WTC11 (cell line): ENCODE measurements at regions not wholly inside any gene's neighbourhood (a gene's known extent, or its start where the extent isn't known, plus 50 kb on each side); places are given as distances from the start of the nearest gene placed in this dataset.
A peak's percentile ranks its signal among the peaks of the same experiment; 100 is the strongest.

Experiments used
- ATAC-seq: fragments of 200-7000 bp; cut with Tn5 transposase; 2 replicates; pipeline ENCODE4 v1.10.0; 2021; ENCODE audit warnings: mild to moderate bottlenecking, moderate library complexity
- CTCF ChIA-PET: fragments of 300-600 bp; sonication (Branson Sonifier 250); formaldehyde crosslinking; loops from one replicate; lab custom pipeline; 2021; ENCODE audit warnings: antibody characterized with exemption; lab: Charles Lee
- POLR2A ChIA-PET: fragments of 350-600 bp; sonication (Branson Sonifier 250); formaldehyde crosslinking; loops from one replicate; lab custom pipeline; 2021; ENCODE audit warnings: antibody characterized with exemption; lab: Charles Lee
- DNase-seq: peaks from one replicate; pipeline ENCODE4 v3.0.0; 2021; ENCODE audit warnings: low spot score
- H3K27ac Mint-ChIP-seq: 2 replicates; pipeline ENCODE4 v1.8.0; 2021; ENCODE audit warnings: mixed read lengths
- H3K27me3 Mint-ChIP-seq: 2 replicates; pipeline ENCODE4 v1.8.0; 2021; ENCODE audit warnings: low read depth, mild to moderate bottlenecking, moderate library complexity, mixed read lengths
- H3K36me3 Mint-ChIP-seq: 2 replicates; pipeline ENCODE4 v1.8.0; 2021; ENCODE audit warnings: mixed read lengths
- H3K4me1 Mint-ChIP-seq: 2 replicates; pipeline ENCODE4 v1.8.0; 2022; ENCODE audit warnings: mixed read lengths
- H3K4me3 Mint-ChIP-seq: 2 replicates; pipeline ENCODE4 v1.8.0; 2021; ENCODE audit warnings: mild to moderate bottlenecking, moderate library complexity, mixed read lengths
- H3K9me3 Mint-ChIP-seq: 2 replicates; pipeline ENCODE4 v1.8.0; 2021; ENCODE audit warnings: mixed read lengths
- CREB1 ChIP-seq: sonication (generic); formaldehyde crosslinking; IDR thresholded peaks from 2 replicates; pipeline ENCODE4 v1.8.0; 2023; ENCODE audit warnings: mild to moderate bottlenecking, missing genetic modification reagents
- E2F5 ChIP-seq: sonication (generic); formaldehyde crosslinking; IDR thresholded peaks from 2 replicates; pipeline ENCODE4 v1.8.1; 2022; ENCODE audit warnings: mild to moderate bottlenecking, moderate library complexity, missing genetic modification reagents
- ERG ChIP-seq: fragments of 250-450 bp; sonication (Bioruptor Pico); IDR thresholded peaks from 2 replicates; pipeline ENCODE4 v1.8.0; 2021; ENCODE audit warnings: mild to moderate bottlenecking
- IRF1 ChIP-seq: sonication (generic); formaldehyde crosslinking; IDR thresholded peaks from 2 replicates; pipeline ENCODE4 v1.8.0; 2023; ENCODE audit warnings: missing genetic modification reagents
- JAZF1 ChIP-seq: fragments of 250-450 bp; sonication (Bioruptor Pico); IDR thresholded peaks from 2 replicates; pipeline ENCODE4 v1.9.0; 2021; ENCODE audit warnings: moderate library complexity, mild to moderate bottlenecking, inconsistent platforms
- JUN ChIP-seq: sonication (generic); formaldehyde crosslinking; IDR thresholded peaks from 2 replicates; pipeline ENCODE4 v1.8.0; 2023; ENCODE audit warnings: mild to moderate bottlenecking, missing genetic modification reagents
- MAX ChIP-seq: sonication (generic); formaldehyde crosslinking; IDR thresholded peaks from 2 replicates; pipeline ENCODE4 v1.8.0; 2022; ENCODE audit warnings: mild to moderate bottlenecking, missing genetic modification reagents
- MLX ChIP-seq: sonication (generic); formaldehyde crosslinking; IDR thresholded peaks from 2 replicates; pipeline ENCODE4 v1.8.1; 2023; ENCODE audit warnings: mild to moderate bottlenecking, missing genetic modification reagents, moderate library complexity
- MXD4 ChIP-seq: fragments of 250-450 bp; sonication (Bioruptor Pico); IDR thresholded peaks from 2 replicates; pipeline ENCODE4 v1.8.0; 2021; ENCODE audit warnings: mild to moderate bottlenecking, moderate library complexity, borderline replicate concordance
- NFYB ChIP-seq: sonication (generic); formaldehyde crosslinking; conservative IDR thresholded peaks from 2 replicates; pipeline ENCODE4 v1.8.0; 2022; ENCODE audit warnings: low read depth, missing genetic modification reagents
- NR2C2 ChIP-seq: sonication (generic); formaldehyde crosslinking; IDR thresholded peaks from 2 replicates; pipeline ENCODE4 v1.8.0; 2022; ENCODE audit warnings: mild to moderate bottlenecking, missing genetic modification reagents
- SOX15 ChIP-seq: fragments of 250-450 bp; sonication (Bioruptor Pico); IDR thresholded peaks from 2 replicates; pipeline ENCODE4 v1.9.0; 2021; ENCODE audit warnings: mild to moderate bottlenecking
- SP1 ChIP-seq: sonication (generic); formaldehyde crosslinking; conservative IDR thresholded peaks from 2 replicates; pipeline ENCODE4 v1.8.1; 2022; ENCODE audit warnings: missing genetic modification reagents
- TP53 ChIP-seq: sonication (generic); formaldehyde crosslinking; IDR thresholded peaks from 2 replicates; pipeline ENCODE4 v1.8.1; 2023; ENCODE audit warnings: mild to moderate bottlenecking, missing genetic modification reagents
- USF1 ChIP-seq: sonication (generic); formaldehyde crosslinking; IDR thresholded peaks from 2 replicates; pipeline ENCODE4 v1.8.0; 2022; ENCODE audit warnings: mild to moderate bottlenecking, missing genetic modification reagents
- USF2 ChIP-seq: sonication (generic); formaldehyde crosslinking; IDR thresholded peaks from 2 replicates; pipeline ENCODE4 v1.8.1; 2023; ENCODE audit warnings: mild to moderate bottlenecking, missing genetic modification reagents, moderate library complexity
- ZBTB21 ChIP-seq: sonication (generic); formaldehyde crosslinking; IDR thresholded peaks from 2 replicates; pipeline ENCODE4 v1.8.1; 2023; ENCODE audit warnings: mild to moderate bottlenecking, missing genetic modification reagents, borderline replicate concordance
- ZNF138 ChIP-seq: sonication (generic); formaldehyde crosslinking; conservative IDR thresholded peaks from 2 replicates; pipeline ENCODE4 v1.8.1; 2022; ENCODE audit warnings: mild to moderate bottlenecking, moderate library complexity, missing genetic modification reagents
- ZNF232 ChIP-seq: sonication (generic); formaldehyde crosslinking; IDR thresholded peaks from 2 replicates; pipeline ENCODE4 v1.8.0; 2022; ENCODE audit warnings: mild to moderate bottlenecking, missing genetic modification reagents

GRCh38 chr11:64443001-64443400, 84.0 kb downstream of the RPS6KA4 start:
- CTCF ChIA-PET, result interaction anchor here (0.8 to 1.2 kb wide), 2 partner anchors 58 to 86 kb away, joined by 3 read pairs; no protein-coding TSS in a partner anchor

GRCh38 chr11:64444838-64445441, 86.0 kb downstream of the RPS6KA4 start:
- H3K36me3 Mint-ChIP-seq, result no peaks in the 10 kb centered on the region
- POLR2A ChIA-PET, result no interaction called here
- DNase-seq, result no peak
- H3K27me3 Mint-ChIP-seq, result peaks cover 59% of the 10 kb centered on the region
- H3K9me3 Mint-ChIP-seq, result peaks cover 7% of the 10 kb centered on the region
- TF ChIP-seq ZNF138 (no peak), SP1 (CRISPR knock-in tag) (no peak), USF1 (CRISPR knock-in tag) (peak; percentile 90), SOX15 (CRISPR knock-in tag) (no peak), NR2C2 (no peak), ZBTB21 (CRISPR knock-in tag) (no peak), ZNF232 (CRISPR knock-in tag) (no peak), ERG (CRISPR knock-in tag) (no peak), MAX (CRISPR knock-in tag) (no peak; the same call in 1 of the 2 replicates), JUN (no peak), NFYB (CRISPR knock-in tag) (peak; percentile 59; the same call in 1 of the 2 replicates), E2F5 (CRISPR knock-in tag) (no peak), CREB1 (CRISPR knock-in tag) (no peak), USF2 (peak; percentile 94)
- TF ChIP-seq, all 79 proteins: peak for 3
- H3K4me1 Mint-ChIP-seq, result peaks cover 21% of the 10 kb centered on the region
- no peak for ATAC-seq
- H3K27ac Mint-ChIP-seq, result no peak overlapping the region
- H3K4me3 Mint-ChIP-seq, result no peak overlapping the region
- CTCF ChIA-PET, result interaction anchor here (1.2 to 1.4 kb wide), 2 partner anchors 90 to 205 kb away, joined by 5 to 7 read pairs; no protein-coding TSS in a partner anchor

More at GRCh38 chr11:64443001-64443400, 84.0 kb downstream of the RPS6KA4 start:
- H3K27me3 Mint-ChIP-seq, result peaks cover 42% of the 10 kb centered on the region
- no peak overlapping the region for H3K27ac Mint-ChIP-seq
- ATAC-seq (no peak), DNase-seq (no peak)
- H3K9me3 Mint-ChIP-seq, result peaks cover 7% of the 10 kb centered on the region
- peaks cover 11% of the 10 kb centered on the region for H3K4me1 Mint-ChIP-seq
- POLR2A ChIA-PET, result no interaction called here
- no peak for TF ChIP-seq MXD4 (CRISPR knock-in tag)
- TF ChIP-seq JAZF1, result no peak
- TF ChIP-seq MLX (CRISPR knock-in tag), result no peak
- no peak for TF ChIP-seq IRF1 (CRISPR knock-in tag)
- TF ChIP-seq TP53, result no peak
- H3K4me3 Mint-ChIP-seq, result no peak overlapping the region
- peaks cover 2% of the 10 kb centered on the region; the same call in 1 of the 2 replicates for H3K36me3 Mint-ChIP-seq
